Mesothelial cell of epicardium (in vitro differentiated cells): ENCODE measurements at regions not wholly inside any gene's neighbourhood (a gene's known extent, or its start where the extent isn't known, plus 50 kb on each side); places are given as distances from the start of the nearest gene placed in this dataset.

Experiments used
- DNase-seq, 2 experiments: peaks; one replicate each; pipeline ENCODE4 v3.0.0; 2021; ENCODE audit warnings: low spot score in 2 of 2; ENCODE audit not compliant: unreplicated experiment in 2 of 2
- H3K27ac Mint-ChIP-seq: 2 replicates; pipeline ENCODE4 v1.8.0; 2021; ENCODE audit warnings: mixed read lengths
- H3K27me3 Mint-ChIP-seq: 2 replicates; pipeline ENCODE4 v1.8.0; 2021; ENCODE audit warnings: low read depth, mixed read lengths
- H3K36me3 Mint-ChIP-seq: 2 replicates; pipeline ENCODE4 v1.8.0; 2021; ENCODE audit warnings: mixed read lengths
- H3K4me1 Mint-ChIP-seq: 2 replicates; pipeline ENCODE4 v1.8.0; 2021; ENCODE audit warnings: mixed read lengths
- H3K4me3 Mint-ChIP-seq: 2 replicates; pipeline ENCODE4 v1.8.0; 2021; ENCODE audit warnings: mild to moderate bottlenecking, moderate library complexity, mixed read lengths
- H3K9me3 Mint-ChIP-seq: 2 replicates; pipeline ENCODE4 v1.8.0; 2021; ENCODE audit warnings: mixed read lengths
- TF ChIP-seq, protein P1 (sequence below): fragments of 200-600 bp; sonication (generic); IDR thresholded peaks from one replicate; pipeline ENCODE4 v1.5.0; 2021; ENCODE audit warnings: antibody characterized with exemption; ENCODE audit not compliant: unreplicated experiment

DNA sequence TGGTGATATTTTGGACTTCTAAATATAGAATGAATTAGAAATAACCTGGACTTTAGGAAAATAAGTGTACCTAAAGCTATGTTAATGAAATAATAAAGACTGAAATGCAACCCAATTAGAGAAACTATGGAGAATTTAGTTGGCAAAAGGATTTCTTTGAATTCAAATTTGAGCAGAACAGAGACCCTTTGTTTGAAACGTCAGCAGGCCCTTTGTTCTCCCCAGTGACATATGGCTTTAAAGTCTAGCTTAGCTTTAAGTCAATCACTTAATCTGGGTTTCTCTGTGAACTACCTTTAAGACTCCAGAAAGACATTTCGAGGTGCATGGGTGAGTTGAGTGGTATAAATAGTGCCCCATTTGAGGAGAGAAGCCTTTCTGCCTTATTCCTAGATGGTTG lies 130.5 kb upstream of the CREB1 start:
- H3K4me3 Mint-ChIP-seq, result no peak overlapping the region
- TF ChIP-seq, protein P1, sequence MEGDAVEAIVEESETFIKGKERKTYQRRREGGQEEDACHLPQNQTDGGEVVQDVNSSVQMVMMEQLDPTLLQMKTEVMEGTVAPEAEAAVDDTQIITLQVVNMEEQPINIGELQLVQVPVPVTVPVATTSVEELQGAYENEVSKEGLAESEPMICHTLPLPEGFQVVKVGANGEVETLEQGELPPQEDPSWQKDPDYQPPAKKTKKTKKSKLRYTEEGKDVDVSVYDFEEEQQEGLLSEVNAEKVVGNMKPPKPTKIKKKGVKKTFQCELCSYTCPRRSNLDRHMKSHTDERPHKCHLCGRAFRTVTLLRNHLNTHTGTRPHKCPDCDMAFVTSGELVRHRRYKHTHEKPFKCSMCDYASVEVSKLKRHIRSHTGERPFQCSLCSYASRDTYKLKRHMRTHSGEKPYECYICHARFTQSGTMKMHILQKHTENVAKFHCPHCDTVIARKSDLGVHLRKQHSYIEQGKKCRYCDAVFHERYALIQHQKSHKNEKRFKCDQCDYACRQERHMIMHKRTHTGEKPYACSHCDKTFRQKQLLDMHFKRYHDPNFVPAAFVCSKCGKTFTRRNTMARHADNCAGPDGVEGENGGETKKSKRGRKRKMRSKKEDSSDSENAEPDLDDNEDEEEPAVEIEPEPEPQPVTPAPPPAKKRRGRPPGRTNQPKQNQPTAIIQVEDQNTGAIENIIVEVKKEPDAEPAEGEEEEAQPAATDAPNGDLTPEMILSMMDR, result no peak
- H3K27ac Mint-ChIP-seq, result no peak overlapping the region

DNA sequence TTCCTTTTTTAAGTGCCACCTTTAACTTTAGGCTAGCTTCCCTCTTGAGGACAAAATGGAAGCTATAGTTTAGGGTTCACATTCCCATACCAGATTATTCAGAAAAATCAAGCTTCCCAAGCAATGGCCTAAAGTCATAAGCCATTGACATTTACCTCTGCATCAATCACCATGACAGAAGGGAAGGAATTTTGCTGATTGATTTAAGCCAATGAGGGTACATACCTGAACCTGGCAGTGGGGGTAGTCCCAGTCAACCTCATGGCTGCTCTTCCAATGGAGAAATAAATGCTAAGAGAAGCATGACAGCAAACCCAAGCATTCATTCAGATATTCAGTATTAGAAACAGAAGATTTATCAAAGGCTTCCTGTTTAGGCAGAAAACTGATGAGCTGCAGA lies 128.4 kb upstream of the CREB1 start:
- H3K27me3 Mint-ChIP-seq, result no peaks in the 10 kb centered on the region
- H3K4me3 Mint-ChIP-seq, result no peak overlapping the region
- H3K9me3 Mint-ChIP-seq, result no peaks in the 10 kb centered on the region
- DNase-seq, result no peak
- no peaks in the 10 kb centered on the region for H3K36me3 Mint-ChIP-seq
- no peak overlapping the region for H3K27ac Mint-ChIP-seq
- TF ChIP-seq, protein P1, result no peak
- peaks cover 4% of the 10 kb centered on the region for H3K4me1 Mint-ChIP-seq

More for the DNA sequence above, 130.5 kb upstream of the CREB1 start:
- Mint-ChIP-seq H3K27me3 (no peaks in the 10 kb centered on the region), H3K4me1 (peaks cover 17% of the 10 kb centered on the region), H3K36me3 (no peaks in the 10 kb centered on the region), H3K9me3 (peaks cover 8% of the 10 kb centered on the region)
- no peak for DNase-seq

DNA sequence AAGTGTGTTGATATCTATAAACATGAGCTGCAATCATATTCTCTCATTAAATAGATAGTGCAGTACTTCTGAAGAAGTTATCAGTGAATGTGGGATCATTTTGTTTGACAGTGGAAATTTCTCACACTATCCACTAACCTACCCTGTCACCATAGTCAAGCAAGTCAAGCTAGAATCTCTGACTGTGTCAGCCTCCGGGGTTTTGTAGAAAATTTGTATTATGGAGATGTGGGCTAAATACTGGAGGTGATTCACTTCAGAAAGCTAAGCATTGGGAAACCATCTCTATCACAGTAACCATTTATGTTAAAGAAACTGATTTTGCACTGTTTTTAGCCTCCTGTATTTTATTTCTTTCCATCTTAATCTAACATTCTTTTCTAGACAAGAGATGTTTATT lies 126.6 kb upstream of the CREB1 start:
- DNase-seq, result no peak
- Mint-ChIP-seq H3K27ac (no peak overlapping the region), H3K9me3 (no peaks in the 10 kb centered on the region), H3K36me3 (no peaks in the 10 kb centered on the region), H3K4me3 (no peak overlapping the region), H3K4me1 (peaks cover 10% of the 10 kb centered on the region), H3K27me3 (no peaks in the 10 kb centered on the region)
- TF ChIP-seq, protein P1, result no peak

DNA sequence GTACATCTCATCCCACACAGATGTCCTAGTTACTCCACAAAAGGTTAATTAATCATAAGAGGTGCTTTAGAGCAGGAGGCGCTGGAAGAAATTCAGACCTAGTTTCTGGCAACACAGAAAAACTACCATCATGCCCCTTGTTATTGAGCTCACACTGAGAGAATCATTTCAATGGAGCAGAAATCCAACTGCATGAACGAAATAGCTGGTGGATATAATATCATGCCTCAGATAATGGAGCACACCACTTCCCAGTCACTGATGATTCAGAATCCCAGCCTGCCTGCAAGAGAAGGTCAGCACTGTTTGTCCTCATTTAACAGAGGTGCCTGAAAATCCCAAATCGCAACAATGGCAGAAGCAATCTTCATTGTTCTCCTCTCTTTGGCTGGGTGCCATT lies 125.8 kb upstream of the CREB1 start:
- no peak for DNase-seq
- peaks cover 16% of the 10 kb centered on the region for H3K4me1 Mint-ChIP-seq
- no peaks in the 10 kb centered on the region for H3K9me3 Mint-ChIP-seq
- H3K4me3 Mint-ChIP-seq, result no peak overlapping the region
- TF ChIP-seq, protein P1, result no peak
- H3K27ac Mint-ChIP-seq, result no peak overlapping the region
- no peaks in the 10 kb centered on the region for H3K36me3 Mint-ChIP-seq
- H3K27me3 Mint-ChIP-seq, result no peaks in the 10 kb centered on the region

DNA sequence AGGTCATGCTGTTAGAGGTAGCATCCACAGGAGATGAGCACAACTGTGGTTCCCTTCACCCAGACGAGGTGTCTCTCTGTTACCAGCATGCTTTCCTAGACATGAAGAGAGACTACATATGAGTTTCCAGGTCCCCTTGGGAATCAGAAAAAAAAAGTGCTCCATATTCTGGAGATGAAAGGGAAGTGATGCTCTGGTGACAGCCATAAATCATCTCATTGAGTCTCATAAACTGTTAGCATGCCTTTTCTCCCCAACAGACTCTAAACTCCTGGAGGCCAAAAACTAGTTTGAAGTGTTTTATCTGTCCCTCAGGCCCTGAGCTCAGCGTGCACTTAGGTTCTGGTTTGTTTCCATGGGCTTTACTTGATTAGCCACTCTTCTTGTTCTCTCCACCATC lies 124.6 kb upstream of the CREB1 start:
- Mint-ChIP-seq H3K27me3 (no peaks in the 10 kb centered on the region), H3K4me1 (peaks cover 24% of the 10 kb centered on the region), H3K4me3 (no peak overlapping the region), H3K9me3 (no peaks in the 10 kb centered on the region), H3K27ac (no peak overlapping the region), H3K36me3 (no peaks in the 10 kb centered on the region)
- DNase-seq, result no peak
- TF ChIP-seq, protein P1, result no peak

DNA sequence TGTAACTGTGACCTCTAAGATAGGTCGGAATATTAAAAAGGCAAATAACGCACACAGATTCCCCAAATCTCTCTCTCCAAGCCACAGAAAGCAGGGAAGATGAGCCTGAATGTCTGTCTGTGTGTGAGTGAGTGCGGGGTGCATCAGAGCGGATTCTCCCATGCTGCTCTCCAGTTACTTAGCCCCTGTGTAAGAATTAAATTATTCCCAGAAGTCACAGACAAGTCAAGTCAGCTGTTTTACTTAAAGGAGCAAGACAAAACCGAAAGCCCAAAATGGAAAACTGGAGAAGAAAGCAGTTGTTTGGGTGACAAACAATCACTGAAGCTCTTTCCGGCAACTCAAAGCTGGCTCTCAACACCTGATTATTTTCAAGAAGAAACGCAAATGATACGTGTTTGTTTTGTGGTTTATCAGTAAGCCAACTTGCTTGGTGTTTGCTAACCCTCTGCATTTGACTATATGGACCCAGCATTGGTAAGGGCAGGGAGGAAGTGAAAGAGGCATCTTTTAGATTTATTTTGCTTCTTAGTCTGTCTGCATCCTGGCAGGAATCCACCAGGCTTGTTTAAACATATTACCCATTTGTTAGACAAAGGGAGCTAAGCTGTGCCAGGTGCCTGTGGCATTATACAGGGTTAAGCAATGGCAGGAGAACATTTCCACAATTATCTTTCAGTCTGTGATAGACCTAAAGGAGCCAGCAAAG lies 121.5 kb upstream of the CREB1 start:
- H3K4me1 Mint-ChIP-seq, result peaks cover 24% of the 10 kb centered on the region
- no peaks in the 10 kb centered on the region for H3K9me3 Mint-ChIP-seq
- H3K27me3 Mint-ChIP-seq, result no peaks in the 10 kb centered on the region
- TF ChIP-seq, protein P1, result no peak
- no peak overlapping the region for H3K27ac Mint-ChIP-seq
- DNase-seq, result no peak
- H3K4me3 Mint-ChIP-seq, result no peak overlapping the region
- no peaks in the 10 kb centered on the region for H3K36me3 Mint-ChIP-seq
